ENCODE measurements at regions not wholly inside any gene's neighbourhood (a gene's known extent, or its start where the extent isn't known, plus 50 kb on each side); places are given as distances from the start of the nearest gene placed in this dataset.

DNA sequence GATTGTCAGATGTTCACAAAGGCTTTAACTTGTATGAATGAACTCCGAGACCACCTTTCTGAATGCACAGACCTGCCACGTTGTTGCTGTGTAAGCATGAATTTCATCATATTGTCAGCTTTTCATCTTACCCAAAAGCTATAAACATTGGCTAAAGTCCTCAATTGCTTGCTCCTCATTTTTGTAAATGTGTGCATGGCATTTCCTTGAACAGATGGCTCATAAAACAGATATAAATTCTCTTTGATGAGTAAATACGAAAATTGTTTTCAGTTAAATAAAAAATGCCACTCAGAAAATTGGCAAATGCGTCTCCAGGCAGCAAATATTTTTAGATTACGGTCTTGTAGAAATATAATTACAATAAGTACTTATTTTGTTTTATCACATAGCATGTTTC lies 226.0 kb upstream of the NDN start:
- intact Hi-C loops (cut with DNase I): no loop called here
- Histone ChIP-seq H3K36me3 (no peaks in the 10 kb centered on the region), H3K27ac (no peak overlapping the region), H3K4me3 (no peak overlapping the region), H3K27me3 (no peaks in the 10 kb centered on the region), H3K9me3 (no peaks in the 10 kb centered on the region), H3K4me1 (ENCODE audit: insufficient read depth) (no peaks in the 10 kb centered on the region)
- TF ChIP-seq POLR2A (IDR thresholded peaks at IDR 0.05) (no peak), EP300 (IDR thresholded peaks at IDR 0.05) (no peak)
- TF ChIP-seq, protein P1, sequence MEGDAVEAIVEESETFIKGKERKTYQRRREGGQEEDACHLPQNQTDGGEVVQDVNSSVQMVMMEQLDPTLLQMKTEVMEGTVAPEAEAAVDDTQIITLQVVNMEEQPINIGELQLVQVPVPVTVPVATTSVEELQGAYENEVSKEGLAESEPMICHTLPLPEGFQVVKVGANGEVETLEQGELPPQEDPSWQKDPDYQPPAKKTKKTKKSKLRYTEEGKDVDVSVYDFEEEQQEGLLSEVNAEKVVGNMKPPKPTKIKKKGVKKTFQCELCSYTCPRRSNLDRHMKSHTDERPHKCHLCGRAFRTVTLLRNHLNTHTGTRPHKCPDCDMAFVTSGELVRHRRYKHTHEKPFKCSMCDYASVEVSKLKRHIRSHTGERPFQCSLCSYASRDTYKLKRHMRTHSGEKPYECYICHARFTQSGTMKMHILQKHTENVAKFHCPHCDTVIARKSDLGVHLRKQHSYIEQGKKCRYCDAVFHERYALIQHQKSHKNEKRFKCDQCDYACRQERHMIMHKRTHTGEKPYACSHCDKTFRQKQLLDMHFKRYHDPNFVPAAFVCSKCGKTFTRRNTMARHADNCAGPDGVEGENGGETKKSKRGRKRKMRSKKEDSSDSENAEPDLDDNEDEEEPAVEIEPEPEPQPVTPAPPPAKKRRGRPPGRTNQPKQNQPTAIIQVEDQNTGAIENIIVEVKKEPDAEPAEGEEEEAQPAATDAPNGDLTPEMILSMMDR (IDR thresholded peaks at IDR 0.05): no peak
- DNase-seq: no peak
- 58 to 67% (median 62%) methylated on average over 5 of the region's 5 CpGs for WGBS, 3 donors

DNA sequence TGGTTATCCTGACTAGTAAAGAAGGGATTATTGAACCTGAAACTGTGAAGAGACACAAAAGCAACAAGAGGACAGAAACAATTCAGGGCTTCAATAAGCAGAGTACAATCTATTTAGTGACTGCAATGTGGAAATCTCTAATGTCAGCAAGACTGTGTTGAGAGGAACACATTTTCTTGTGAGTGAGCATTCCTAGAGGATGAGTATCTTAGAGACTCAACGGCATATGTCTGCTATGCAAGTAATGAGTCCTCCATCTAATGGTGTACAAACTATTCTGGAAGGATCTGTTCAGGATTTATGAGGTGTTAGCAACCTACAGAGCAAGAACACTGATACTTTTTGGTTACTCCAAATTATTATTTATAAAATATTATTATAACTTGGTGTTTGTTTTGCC lies 226.5 kb upstream of the NDN start:
- intact Hi-C loops (cut with DNase I): no loop called here
- WGBS, 3 donors: 48 to 69% (median 62%) methylated on average over 1 of the region's 1 CpG

DNA sequence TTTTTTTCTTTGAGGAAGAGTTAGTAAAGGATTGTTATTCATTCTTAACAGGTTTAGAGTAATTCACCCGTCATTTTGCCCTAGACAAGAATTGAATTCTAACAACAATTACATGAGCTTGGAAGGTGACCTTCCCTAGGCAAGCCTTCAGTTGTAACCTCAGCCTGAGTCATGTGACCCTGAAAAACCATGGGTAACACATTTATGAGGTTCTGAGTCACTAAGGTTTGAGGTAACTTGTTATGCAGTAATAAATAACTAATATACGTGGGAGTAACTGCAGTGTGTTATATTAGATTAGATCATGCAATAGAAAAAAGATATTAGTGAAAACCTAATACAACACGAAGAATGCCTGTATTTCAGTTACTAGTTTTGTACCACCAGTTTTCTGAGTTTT lies 237.6 kb upstream of the NDN start:
- intact Hi-C loops (cut with DNase I): no loop called here

More for the DNA sequence above, 226.5 kb upstream of the NDN start:
- Histone ChIP-seq H3K4me1 (ENCODE audit: insufficient read depth) (no peaks in the 10 kb centered on the region), H3K27ac (no peak overlapping the region), H3K9me3 (no peaks in the 10 kb centered on the region), H3K4me3 (no peak overlapping the region), H3K36me3 (no peaks in the 10 kb centered on the region), H3K27me3 (no peaks in the 10 kb centered on the region)
- no peak for DNase-seq
- TF ChIP-seq, protein P1 (IDR thresholded peaks at IDR 0.05): no peak
- TF ChIP-seq POLR2A (IDR thresholded peaks at IDR 0.05) (no peak), EP300 (IDR thresholded peaks at IDR 0.05) (no peak)

DNA sequence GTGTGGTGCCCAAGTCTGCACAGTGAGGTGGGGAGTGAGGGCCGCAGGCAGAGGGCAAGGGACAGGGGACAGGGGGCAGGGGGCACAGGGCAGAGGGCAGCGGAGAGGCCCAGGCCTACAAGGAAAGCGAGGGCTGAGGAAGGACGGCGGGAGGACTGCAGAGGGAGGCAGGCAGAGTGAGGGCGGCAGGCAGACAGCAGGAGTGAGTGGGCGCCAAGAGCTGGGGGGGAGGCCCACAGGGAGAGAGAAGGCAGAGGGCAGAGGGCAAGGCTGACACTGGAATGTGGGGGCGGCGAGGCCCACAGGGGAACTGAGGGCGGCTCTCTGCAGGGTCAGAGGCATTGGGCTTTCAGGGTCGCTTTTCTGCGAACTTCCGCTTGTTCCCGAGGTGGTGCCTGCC lies 267.8 kb upstream of the NDN start:
- TF ChIP-seq EP300 (IDR thresholded peaks at IDR 0.05) (no peak), POLR2A (IDR thresholded peaks at IDR 0.05) (no peak)
- TF ChIP-seq, protein P1 (IDR thresholded peaks at IDR 0.05): no peak
- Histone ChIP-seq H3K4me1 (ENCODE audit: insufficient read depth) (no peaks in the 10 kb centered on the region), H3K4me3 (no peak overlapping the region), H3K27ac (no peak overlapping the region), H3K36me3 (no peaks in the 10 kb centered on the region), H3K9me3 (no peaks in the 10 kb centered on the region), H3K27me3 (no peaks in the 10 kb centered on the region)
- intact Hi-C loops (cut with DNase I): loop anchor here in 1 of 4 donors (10.0 kb wide), 1 partner anchor 50 kb away; no protein-coding TSS in a partner anchor
- no peak for DNase-seq
- WGBS, 3 donors: 62 to 71% (median 63%) methylated on average over 14 of the region's 14 CpGs

More for the DNA sequence above, 237.6 kb upstream of the NDN start:
- Histone ChIP-seq H3K9me3 (no peaks in the 10 kb centered on the region), H3K27me3 (no peaks in the 10 kb centered on the region), H3K4me3 (no peak overlapping the region), H3K36me3 (no peaks in the 10 kb centered on the region), H3K27ac (no peak overlapping the region), H3K4me1 (ENCODE audit: insufficient read depth) (no peaks in the 10 kb centered on the region)
- 65 to 77% (median 73%) methylated on average over 3 of the region's 3 CpGs for WGBS, 3 donors
- no peak for DNase-seq
- TF ChIP-seq POLR2A (IDR thresholded peaks at IDR 0.05) (no peak), EP300 (IDR thresholded peaks at IDR 0.05) (no peak)
- TF ChIP-seq, protein P1 (IDR thresholded peaks at IDR 0.05): no peak
